A673 (cell line): ENCODE measurements at regions not wholly inside any gene's neighbourhood (a gene's known extent, or its start where the extent isn't known, plus 50 kb on each side); places are given as distances from the start of the nearest gene placed in this dataset.

Source experiments
- EZH2 ChIP-seq: fragments of 200-600 bp; sonication (generic); IDR thresholded peaks from 2 replicates; pipeline ENCODE4 v1.6.1; 2017; ENCODE audit warnings: borderline replicate concordance, low read depth, mild to moderate bottlenecking, mixed read lengths, antibody characterized with exemption, low read length; ENCODE audit not compliant: poor library complexity, severe bottlenecking
- TF ChIP-seq, protein P1 (sequence below): fragments of 300-800, 200-600 bp; sonication (generic); conservative IDR thresholded peaks from 2 replicates; pipeline ENCODE4 v1.5.1; 2017; ENCODE audit warnings: low read depth, mild to moderate bottlenecking, antibody characterized with exemption, low read length, moderate library complexity, mixed read lengths

DNA sequence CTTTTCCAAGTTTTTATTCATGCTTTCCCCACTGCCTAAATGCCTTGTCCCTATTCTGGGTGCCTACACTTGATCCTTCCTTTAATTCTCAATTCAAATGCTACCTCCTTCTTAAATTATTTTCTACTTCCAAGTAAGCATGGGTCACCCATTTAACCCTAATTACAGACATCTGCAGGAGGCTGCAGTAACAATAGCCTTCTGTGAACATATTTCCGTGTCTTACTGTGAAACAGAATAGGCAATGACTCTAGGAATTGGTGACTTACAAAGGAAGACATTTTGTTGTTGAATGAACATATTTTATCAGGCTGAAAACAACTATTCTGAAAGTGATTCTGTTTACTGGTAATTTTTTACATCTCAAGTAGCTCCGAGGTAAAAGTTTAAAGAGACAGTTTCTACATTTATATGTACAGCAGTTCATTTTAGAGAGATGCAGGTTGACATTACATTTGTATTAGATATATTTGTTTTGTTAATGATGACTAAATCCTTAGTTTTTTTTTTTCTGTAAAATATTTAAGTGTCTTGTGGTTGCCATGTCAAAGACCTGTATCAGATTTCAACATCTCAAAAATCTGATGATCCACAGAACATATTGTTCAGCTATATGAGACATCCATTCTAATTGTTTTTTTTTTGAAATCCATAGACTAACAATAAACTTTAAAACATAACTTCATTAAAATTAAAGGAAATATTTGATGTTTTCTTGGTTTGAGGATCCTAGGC, 316.8 kb downstream of the CASP12 start:
- TF ChIP-seq, protein P1, sequence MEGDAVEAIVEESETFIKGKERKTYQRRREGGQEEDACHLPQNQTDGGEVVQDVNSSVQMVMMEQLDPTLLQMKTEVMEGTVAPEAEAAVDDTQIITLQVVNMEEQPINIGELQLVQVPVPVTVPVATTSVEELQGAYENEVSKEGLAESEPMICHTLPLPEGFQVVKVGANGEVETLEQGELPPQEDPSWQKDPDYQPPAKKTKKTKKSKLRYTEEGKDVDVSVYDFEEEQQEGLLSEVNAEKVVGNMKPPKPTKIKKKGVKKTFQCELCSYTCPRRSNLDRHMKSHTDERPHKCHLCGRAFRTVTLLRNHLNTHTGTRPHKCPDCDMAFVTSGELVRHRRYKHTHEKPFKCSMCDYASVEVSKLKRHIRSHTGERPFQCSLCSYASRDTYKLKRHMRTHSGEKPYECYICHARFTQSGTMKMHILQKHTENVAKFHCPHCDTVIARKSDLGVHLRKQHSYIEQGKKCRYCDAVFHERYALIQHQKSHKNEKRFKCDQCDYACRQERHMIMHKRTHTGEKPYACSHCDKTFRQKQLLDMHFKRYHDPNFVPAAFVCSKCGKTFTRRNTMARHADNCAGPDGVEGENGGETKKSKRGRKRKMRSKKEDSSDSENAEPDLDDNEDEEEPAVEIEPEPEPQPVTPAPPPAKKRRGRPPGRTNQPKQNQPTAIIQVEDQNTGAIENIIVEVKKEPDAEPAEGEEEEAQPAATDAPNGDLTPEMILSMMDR = no peak
- no peak for TF ChIP-seq EZH2
